Skin epidermis (tissue), 12 donors: ENCODE measurements at regions not wholly inside any gene's neighbourhood (a gene's known extent, or its start where the extent isn't known, plus 50 kb on each side); places are given as distances from the start of the nearest gene placed in this dataset.
"Not testable (repeated sequence)": the region's sequence is repeated elsewhere in the genome, so short reads cannot be mapped to it uniquely, and the experiment has no call there.

Experiments used
- H3K27ac ChIP-seq, 21 experiments: fragments of 200-600 bp; sonication (generic) in 11 of 21; one replicate each; pipeline ENCODE4 v1.5.0; 2020; ENCODE audit warnings: mild to moderate bottlenecking in 3 of 21, inconsistent platforms in 2 of 21, moderate library complexity in 2 of 21
- H3K4me3 ChIP-seq, 7 experiments: fragments of 200-600 bp; sonication (generic) in 2 of 7; one replicate each; pipeline ENCODE4 v1.5.0; 2020; ENCODE audit warnings: inconsistent platforms in 2 of 7, mild to moderate bottlenecking in 2 of 7, moderate library complexity in 1 of 7

DNA sequence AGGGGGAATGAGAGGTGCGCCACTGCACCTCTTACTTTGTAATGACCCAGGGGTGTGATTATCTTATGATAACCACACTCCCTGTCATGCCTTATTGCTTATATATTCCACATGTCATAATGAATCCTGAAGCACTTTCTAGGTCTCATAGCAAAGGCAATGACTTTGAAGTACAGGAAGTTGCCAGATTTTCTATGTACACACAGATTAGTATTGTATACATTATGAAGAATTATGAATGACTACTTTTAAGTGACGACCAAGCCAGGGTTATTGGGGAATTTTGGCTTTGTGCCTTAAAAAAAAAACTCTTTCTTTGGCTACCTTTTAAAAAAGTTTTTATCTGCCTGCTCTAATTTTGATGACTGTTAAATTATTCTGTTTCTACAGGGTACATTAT is 269.6 kb downstream of the MDFIC start:
- Histone ChIP-seq H3K4me3 (no peak overlapping the region), H3K27ac (no peak overlapping the region)

DNA sequence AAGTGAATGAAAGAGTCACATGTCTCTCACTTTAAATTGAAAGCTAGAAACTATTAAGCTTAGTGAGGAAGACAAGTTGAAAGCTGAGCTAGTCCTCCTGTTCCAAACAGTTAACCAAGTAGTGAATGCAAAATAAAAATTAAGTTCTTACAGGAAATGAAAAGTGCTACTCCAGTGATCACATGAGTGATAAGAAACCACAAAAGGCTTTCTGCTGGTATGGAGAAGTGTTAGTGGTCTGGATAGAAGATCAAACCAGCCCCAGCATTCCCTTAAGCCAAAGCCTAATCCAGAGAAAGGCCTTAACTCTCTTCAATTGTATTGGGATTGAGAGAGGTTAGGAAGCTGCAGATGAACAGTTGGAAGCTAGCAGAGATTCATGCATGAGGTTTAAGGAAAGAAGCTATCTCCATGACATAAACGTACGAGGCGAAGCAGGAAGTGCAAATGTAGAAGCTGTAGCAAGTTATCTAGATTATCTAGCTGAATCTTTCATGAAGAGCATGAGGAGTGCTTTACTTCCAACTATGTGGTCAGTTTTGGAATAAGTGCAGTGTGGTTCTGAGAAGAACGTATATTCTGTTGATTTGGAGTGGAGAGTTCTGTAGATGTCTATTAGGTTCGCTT is 261.6 kb downstream of the MDFIC start:
- Histone ChIP-seq H3K4me3 (no peak overlapping the region), H3K27ac (no peak overlapping the region)

DNA sequence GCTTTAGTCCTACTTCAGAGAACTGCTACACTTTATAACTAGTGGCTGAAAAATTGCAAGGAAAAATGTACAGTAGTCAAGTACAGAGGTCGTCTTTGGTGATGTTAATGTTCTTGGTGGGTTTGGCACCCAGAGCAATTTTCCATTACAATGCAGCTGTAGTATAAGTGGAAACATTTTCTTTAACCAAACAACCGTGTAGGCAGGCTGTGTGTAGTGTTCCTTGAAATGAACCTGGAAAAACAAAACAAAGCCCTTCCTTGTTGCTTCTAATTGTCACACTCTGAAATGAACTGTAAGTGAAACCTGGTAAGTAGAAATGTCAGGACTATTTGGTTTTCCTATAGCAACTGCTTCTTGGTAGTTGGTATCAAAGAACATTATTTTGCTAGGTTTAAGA is 256.9 kb downstream of the MDFIC start:
- Histone ChIP-seq H3K27ac (no peak overlapping the region), H3K4me3 (no peak overlapping the region)

DNA sequence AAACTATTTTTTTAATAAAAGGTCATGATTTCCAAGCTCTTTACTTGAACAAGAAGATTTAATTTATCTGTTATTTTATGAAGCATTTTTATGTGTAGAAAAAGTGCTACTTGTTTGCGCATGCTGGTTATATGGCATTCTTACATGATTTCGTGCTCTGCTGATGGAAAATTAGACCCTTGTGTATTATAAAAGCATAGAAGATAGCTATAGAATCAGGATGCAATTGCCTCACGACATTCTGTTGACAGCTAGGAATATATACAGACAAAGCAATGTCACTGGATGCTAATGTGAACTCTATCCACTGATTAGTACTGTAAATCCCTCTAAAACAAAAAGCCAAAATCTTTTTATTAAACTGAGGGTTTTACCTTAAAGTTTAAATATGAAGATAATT is 255.9 kb downstream of the MDFIC start:
- Histone ChIP-seq H3K27ac (no peak overlapping the region), H3K4me3 (no peak overlapping the region)

DNA sequence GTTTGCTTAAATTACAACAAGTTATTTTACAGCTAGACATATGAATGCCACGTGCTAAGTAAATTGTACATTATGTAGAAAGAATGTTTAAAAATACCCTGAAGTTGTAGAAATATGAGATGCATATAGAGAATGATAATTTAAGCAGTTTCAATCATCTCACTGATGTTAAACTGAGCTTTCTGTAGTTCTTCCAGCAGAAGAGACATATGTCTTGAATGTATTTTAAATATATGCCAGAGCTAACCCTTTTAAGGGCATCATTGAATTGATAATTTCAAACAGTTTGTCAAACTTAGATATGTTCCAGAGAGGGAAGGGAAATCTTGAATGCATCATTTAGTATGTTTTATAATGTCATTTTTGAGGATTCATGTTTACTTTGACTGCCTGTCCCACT is 255.2 kb downstream of the MDFIC start:
- no peak overlapping the region for H3K4me3 ChIP-seq
- no peak overlapping the region for H3K27ac ChIP-seq

DNA sequence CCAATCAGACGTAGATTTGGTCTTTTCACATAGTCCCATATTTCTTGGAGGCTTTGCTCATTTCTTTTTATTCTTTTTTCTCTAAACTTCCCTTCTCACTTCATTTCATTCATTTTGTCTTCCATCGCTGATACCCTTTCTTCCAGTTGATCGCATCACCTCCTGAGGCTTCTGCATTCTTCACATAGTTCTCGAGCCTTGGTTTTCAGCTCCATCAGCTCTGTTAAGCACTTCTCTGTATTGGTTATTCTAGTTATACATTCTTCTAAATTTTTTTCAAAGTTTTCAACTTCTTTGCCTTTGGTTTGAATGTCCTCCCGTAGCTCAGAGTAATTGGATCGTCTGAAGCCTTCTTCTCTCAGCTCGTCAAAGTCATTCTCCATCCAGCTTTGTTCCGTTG is 250.5 kb downstream of the MDFIC start:
- not testable (repeated sequence) for H3K4me3 ChIP-seq, H3K27ac ChIP-seq

DNA sequence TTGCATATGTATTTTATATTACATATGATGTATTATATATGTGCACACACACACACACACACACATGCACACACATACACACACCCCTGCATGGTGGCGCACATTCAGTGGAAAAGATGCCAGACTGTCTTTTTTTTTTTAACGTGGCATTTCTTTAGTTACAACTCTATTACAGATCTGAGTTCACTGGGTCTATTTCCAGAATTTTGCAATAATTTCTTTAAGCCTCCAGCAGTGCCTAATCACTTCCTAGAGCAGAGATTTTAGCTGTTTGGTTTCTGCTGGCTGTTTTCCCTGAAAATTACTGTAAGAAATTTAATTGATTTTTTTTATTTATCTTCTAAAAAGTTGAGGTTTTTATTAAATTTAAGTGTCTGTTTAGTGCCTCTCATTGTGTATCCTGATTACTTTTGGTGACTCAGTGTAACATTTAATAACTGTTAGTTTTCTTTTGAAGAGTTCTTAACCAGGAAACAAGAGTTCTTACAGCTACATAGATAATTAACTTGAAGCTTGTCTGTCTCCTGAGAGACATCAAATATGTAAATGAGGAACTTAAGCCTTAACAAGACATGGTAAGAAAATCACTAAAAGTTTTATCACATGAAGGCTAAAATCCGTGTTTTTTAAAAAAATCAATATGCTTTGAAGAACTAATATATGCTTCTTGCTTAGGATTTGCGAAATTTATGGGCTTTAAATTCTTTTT is 232.0 kb downstream of the MDFIC start:
- H3K4me3 ChIP-seq, result no peak overlapping the region
- no peak overlapping the region for H3K27ac ChIP-seq

DNA sequence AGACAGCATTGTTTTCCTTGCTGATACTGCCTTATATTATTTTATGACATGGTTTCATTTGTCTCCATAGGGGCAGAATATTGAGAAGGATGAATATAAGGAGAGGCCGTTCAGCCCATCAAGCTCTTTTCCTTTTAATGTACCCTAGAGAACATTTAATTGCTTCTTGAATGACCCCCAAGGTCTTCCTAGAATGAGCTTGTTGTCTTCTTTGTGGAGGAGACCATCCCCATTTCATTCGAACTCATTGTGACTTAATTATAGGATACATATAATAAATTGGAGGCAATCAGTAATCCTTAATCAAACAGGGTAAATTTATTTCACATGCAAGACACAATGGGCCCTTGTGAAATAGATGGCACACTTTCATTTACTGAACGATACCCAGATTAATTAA is 231.3 kb downstream of the MDFIC start:
- no peak overlapping the region for H3K27ac ChIP-seq
- H3K4me3 ChIP-seq, result no peak overlapping the region

DNA sequence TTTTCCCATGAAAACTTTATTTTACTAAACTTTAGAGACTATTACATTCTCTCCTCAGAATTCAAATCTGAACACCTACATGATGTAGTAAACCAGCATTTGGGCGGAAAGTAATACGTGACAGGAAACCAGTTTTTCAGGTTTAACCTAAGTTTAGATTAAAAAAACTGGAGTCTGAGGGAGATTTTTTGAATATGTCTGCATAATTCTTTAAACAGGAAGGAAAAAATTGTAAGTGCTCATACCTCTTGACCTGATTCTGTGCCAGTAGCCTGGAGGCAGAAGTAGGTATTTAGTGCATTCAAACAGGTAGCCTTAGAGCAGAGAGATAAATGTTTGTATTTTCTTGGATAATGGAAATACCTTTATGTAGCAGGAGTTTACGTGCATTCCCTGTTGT is 224.3 kb downstream of the MDFIC start:
- H3K27ac ChIP-seq, result no peak overlapping the region

DNA sequence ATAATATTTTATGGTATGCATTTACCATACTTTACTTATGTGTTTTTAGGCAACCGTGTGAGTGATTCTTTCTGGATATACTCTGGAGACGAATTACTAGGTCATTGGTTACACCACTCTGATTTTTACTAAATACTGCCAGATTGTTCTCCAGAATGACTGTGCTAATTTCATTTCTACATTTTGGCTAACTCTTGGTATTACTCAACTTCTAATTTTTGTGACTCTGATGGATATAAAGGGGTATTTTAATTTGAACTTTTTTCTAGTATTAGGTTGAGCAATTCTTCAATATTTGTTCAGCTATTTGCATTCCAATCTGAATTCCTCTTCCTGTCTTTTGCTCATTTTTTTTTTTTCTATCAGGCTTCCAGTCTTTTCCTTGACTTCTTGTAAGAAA is 223.6 kb downstream of the MDFIC start:
- no peak overlapping the region for H3K27ac ChIP-seq
- no peak overlapping the region for H3K4me3 ChIP-seq

More for the DNA sequence above, 224.3 kb downstream of the MDFIC start:
- H3K4me3 ChIP-seq, result no peak overlapping the region

DNA sequence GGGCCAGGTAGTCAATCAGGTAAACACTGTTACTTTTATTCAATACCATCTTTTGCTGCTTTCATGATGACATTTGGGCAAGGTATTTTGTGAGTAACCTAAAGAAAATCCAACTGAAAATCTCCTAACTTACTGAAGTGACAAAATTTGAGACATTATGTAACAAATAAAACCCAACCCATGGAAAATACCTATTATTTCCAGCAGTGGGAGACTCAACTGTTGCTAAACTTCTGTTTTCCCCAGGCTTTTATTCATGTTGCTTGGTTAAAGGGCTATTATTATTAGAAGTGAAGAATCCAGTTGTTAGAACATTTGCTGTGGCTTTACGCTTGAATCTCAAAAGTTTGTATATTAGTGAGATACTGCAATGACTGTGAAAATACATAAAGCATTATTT is 215.9 kb downstream of the MDFIC start:
- Histone ChIP-seq H3K27ac (no peak overlapping the region), H3K4me3 (no peak overlapping the region)

DNA sequence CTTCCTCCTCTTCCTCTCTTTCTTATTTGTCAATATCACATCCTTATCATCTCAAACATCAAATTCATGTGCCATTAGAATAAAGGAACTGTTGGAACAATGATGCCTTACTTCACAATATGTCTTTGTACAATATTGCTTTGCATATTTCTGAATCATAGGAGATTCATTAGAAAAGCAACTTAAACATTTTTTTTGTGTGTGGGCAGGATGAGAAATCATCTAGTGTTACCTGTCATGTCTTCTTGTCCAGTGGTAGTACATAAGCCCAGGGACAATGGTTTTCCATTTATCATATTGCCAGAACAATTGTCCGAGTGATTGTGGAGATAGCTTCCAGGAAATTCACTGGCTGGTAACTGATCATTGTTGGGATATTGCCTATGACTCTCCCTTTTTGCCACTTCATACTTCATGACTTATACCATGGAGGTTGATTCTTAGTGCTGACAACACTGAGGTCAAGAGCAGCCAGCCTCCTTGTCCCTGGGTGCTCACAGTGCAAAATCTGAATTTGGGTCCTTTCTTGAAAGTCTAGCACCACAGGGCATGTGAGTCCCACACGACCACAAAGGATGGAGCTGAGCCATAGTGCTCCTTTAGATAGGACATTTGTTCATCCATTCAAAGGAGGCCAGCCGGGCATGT is 215.0 kb downstream of the MDFIC start:
- H3K27ac ChIP-seq, result peak overlapping the region in 1 of 21 experiments; percentile 24
- no peak overlapping the region for H3K4me3 ChIP-seq

DNA sequence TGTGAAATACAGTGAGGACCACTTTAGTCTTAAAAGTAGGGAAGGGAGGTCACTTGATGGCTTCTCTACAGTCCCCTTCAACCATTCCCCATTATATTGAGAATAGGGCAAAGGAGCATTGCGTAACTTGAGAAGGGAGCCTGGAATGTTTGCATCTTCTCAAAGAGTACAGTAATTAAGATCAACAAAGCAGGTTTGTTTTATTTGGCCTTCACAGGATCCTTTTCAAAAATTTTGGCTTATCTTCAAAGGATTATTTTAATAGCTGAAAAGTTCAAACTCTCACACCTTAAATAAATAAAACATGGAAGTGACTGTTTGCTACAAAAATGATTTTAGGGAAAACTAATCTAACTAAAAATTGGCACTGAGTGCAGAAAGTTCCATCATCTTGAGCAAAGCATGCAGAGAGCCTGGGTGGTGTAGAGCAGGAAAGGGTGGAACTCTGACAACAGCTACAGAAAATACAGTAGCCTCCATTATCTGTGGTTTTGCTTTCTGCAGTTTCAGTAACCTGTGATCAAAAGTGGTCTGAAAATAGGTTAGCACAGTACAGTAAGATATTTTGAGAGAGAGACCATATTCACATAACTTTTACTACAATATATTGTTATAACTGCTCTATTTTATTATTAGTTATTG is 214.0 kb downstream of the MDFIC start:
- Histone ChIP-seq H3K27ac (no peak overlapping the region), H3K4me3 (no peak overlapping the region)

DNA sequence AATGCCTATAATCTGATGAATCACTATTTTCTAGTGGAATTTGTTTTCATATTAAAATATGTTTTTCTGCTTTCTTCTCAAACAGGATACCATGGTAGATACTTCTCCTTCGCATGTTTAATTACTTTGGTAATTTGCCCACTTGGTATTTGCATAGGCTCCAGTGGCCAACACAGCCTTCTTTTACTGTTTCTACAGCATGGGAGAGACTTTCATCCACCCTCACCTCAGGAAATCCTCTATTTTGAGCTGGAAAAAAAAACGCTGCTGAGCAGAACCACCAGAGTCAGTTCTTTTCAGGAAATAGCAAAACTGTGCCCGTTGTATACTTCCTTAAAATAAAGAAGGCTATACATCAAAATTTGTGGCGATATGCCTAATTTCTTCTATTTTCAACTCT is 213.3 kb downstream of the MDFIC start:
- no peak overlapping the region for H3K4me3 ChIP-seq
- no peak overlapping the region for H3K27ac ChIP-seq

DNA sequence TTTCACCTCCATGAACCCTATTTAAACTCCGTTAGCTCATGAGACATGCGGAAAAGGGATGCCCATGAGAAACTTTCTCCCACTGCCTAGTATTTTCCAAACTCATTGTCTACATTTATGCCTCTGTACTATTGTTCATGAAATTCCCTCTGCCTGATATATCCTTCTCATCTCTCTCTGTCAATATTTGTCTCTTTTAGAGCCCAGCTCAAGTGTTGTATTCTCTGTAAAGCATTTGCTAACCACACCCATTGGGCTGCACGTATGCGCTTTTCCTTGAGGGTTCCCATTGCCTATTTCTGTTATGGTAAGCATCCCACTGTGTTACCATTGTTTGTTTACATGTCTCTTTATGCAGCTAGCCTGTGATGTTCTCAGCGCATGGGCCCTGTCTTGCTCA is 211.4 kb downstream of the MDFIC start:
- Histone ChIP-seq H3K27ac (no peak overlapping the region), H3K4me3 (no peak overlapping the region)

DNA sequence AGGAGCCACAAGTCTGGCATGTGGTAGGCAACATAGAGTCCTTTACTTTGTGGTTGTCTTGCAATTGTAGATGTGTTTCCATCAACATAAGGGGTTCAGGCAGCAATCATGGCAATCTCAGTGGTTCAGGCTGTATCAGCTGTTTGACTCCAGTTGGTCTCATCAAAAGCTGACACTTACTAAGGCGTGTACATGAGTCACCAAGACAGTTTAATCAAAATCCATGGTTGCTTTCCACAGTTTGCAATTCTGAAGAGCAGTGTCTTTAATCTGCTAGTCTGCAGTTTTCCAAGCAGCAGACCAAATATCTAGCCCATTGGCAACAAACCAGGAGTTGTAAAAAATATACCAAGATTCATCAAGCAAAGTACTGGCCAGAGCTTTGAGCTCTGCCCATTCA is 210.2 kb downstream of the MDFIC start:
- Histone ChIP-seq H3K4me3 (no peak overlapping the region), H3K27ac (no peak overlapping the region)

DNA sequence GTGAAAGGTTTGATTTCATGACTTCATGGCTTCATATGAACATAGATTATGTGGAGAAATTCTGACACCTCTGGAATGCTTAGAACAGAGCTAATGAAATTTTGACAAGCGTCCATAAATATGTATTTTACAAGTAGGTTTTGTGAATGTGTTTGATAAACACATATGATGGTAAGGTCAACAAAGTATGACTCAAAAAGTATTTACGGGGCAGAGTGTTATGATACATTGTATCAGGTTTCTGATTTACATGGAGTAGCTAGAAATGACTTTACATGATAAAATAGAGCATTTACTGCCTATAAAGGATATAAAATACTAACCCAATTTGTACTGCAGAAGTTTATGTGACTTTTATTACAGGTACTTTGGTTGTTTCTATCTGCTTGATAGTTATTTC is 206.3 kb downstream of the MDFIC start:
- H3K27ac ChIP-seq, result no peak overlapping the region
- H3K4me3 ChIP-seq, result no peak overlapping the region

DNA sequence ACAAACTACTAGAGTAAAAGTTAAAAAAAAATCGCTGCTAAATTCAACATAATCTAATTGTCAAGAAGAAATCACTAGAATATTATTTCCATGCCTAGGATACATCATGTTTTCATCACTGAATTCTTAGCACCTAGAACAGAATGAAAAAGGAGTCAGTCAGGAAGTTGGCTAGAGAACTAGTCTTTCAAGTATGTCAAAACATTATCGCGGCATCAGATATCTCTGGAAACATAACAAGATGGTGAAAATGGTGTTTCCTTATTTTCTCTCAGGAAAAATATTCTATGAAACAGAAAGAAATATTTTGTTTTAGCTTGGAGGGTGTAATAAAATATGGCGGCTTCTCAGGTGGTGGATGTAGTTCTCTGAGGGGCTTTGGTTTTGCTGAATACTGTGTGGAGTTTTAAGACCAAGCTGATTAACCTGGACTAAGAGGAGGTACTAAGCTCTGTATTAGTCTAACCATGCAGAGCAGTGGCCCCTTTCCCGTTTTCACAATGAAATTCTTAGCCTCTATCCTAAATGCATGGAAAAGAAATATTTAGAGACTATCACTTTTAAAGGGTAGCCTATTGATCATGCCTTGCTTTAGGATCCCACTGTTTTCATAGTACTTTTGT is 205.6 kb downstream of the MDFIC start:
- Histone ChIP-seq H3K27ac (no peak overlapping the region), H3K4me3 (no peak overlapping the region)

DNA sequence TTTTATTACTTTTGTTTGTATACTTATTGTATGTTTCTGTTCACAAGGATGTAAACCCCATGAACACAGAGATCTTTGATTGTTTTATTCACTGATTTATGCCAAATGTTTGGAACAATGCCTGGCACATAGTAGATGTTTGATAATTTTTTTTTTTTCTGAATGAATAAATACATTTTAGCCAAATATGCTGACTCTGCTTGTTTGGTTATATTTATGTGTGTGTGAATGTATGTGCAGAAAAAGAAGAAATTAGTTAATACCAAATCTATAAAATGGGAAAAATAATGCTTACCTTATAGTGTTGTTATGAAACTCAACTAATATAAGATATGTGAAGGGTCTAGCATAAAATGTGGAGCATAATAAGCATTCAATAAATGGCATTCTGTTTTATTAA is 203.9 kb downstream of the MDFIC start:
- H3K4me3 ChIP-seq, result no peak overlapping the region
- no peak overlapping the region for H3K27ac ChIP-seq

DNA sequence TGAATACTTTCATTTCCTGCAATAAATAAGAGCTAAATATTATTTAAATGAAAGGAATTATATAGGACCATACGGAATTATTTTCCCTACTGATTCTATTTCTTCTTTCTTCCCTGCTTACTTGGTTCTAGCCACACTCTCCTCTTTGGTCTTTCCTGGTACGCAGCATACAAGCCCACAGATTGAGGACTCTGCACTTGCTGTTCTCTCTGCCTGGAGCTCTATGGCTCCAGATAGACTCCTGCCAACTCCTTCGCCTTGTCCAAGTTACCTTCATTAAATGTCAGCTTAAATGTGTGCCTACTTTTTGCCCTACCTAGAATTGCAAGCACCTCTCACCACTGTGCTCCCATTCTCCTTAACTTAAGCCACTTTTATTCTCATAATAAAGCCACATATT is 203.4 kb downstream of the MDFIC start:
- Histone ChIP-seq H3K27ac (no peak overlapping the region), H3K4me3 (no peak overlapping the region)
